ENCODE measurements at regions not wholly inside any gene's neighbourhood (a gene's known extent, or its start where the extent isn't known, plus 50 kb on each side); places are given as distances from the start of the nearest gene placed in this dataset.

DNA sequence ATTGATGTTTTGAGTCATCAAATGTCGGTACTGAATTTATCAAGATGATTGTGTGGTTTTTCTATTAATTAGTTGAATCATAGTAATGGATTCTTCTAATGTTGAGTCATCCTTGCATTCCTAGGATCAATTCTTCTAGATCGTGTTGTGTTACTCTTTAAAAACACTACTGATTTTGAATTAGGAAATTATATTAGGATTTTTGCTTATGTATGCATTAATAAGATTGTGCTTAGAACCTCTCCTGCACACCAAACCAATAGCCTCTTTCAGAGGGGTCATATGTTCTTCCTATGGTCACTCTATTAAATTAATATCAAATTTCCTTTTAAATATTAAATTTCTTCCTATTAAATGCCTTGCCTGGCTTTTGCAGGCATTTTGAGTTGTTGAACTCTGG, 151.7 kb upstream of the TOPAZ1 start:
- Histone ChIP-seq H3K27me3 (replicated peaks in 1 of 2; ENCODE audit: control insufficient read depth in 2 of 2, insufficient read depth in 2 of 2, low read length in 1 of 2) (no peaks in the 10 kb centered on the region), H3K36me3 (ENCODE audit: control insufficient read depth in 2 of 2, insufficient read depth in 2 of 2, low read length in 1 of 2) (no peaks in the 10 kb centered on the region), H3K27ac (ENCODE audit: control insufficient read depth, insufficient read depth) (no peak overlapping the region), H3K4me3 (no peak overlapping the region), H3K79me2 (ENCODE audit: control insufficient read depth, insufficient read depth, low read length) (peaks cover 2% of the 10 kb centered on the region; the same call in 1 of the 2 replicates), H2AFZ (ENCODE audit: control insufficient read depth, low read depth, low read length) (no peak overlapping the region), H3K9me3 (replicated peaks; ENCODE audit: control insufficient read depth, insufficient read depth, low read length) (no peaks in the 10 kb centered on the region), H3K9ac (ENCODE audit: control insufficient read depth, insufficient read depth, low read length) (no peak overlapping the region), H3K4me1 (ENCODE audit: control insufficient read depth, insufficient read depth, low read length) (no peaks in the 10 kb centered on the region; the same call in 1 of the 2 replicates), H4K20me1 (ENCODE audit: control insufficient read depth, insufficient read depth) (no peaks in the 10 kb centered on the region), H3K4me2 (ENCODE audit: control insufficient read depth, insufficient read depth) (no peak overlapping the region)
- RAD21 ChIA-PET (ENCODE audit: unreplicated experiment) = no interaction called here
- SMC1A ChIA-PET (ENCODE audit: uncharacterized antibody, unreplicated experiment) = no interaction called here
- TF ChIP-seq RB1 (IDR thresholded peaks at IDR 0.05; ENCODE audit: borderline replicate concordance) (no peak), GABPA (IDR thresholded peaks at IDR 0.05; ENCODE audit: low read depth) (no peak), NRF1 (conservative IDR thresholded peaks at IDR 0.05; ENCODE audit: low read depth, low read length) (no peak), NR2C1 (IDR thresholded peaks at IDR 0.05) (no peak), CHD2 (IDR thresholded peaks at IDR 0.05; ENCODE audit: borderline replicate concordance, low read depth, low read length) (no peak), BHLHE40 (IDR thresholded peaks at IDR 0.05; ENCODE audit: borderline replicate concordance in 1 of 2, low read depth in 2 of 2, low read length in 1 of 2) (no peak), HDGF (IDR thresholded peaks at IDR 0.05) (no peak), ZNF217 (IDR thresholded peaks at IDR 0.05) (no peak), POLR2A (IDR thresholded peaks at IDR 0.05; ENCODE audit: low read depth, low read length) (no peak), CBX5 (IDR thresholded peaks at IDR 0.05; ENCODE audit: low read depth) (no peak), YBX1 (IDR thresholded peaks at IDR 0.05) (no peak), TBL1XR1 (IDR thresholded peaks at IDR 0.05; ENCODE audit: low read depth, low read length) (no peak), NFIC (IDR thresholded peaks at IDR 0.05; ENCODE audit: low read depth, low read length) (no peak), SIX5 (IDR thresholded peaks at IDR 0.05; ENCODE audit: low read depth, low read length, severe bottlenecking) (no peak), BCL11A (IDR thresholded peaks at IDR 0.05; ENCODE audit: low read depth, low read length) (no peak), SMAD1 (IDR thresholded peaks at IDR 0.05; ENCODE audit: low read depth, partially characterized antibody) (no peak), TCF7 (IDR thresholded peaks at IDR 0.05; ENCODE audit: borderline replicate concordance) (no peak)
- TF ChIP-seq, protein P1, sequence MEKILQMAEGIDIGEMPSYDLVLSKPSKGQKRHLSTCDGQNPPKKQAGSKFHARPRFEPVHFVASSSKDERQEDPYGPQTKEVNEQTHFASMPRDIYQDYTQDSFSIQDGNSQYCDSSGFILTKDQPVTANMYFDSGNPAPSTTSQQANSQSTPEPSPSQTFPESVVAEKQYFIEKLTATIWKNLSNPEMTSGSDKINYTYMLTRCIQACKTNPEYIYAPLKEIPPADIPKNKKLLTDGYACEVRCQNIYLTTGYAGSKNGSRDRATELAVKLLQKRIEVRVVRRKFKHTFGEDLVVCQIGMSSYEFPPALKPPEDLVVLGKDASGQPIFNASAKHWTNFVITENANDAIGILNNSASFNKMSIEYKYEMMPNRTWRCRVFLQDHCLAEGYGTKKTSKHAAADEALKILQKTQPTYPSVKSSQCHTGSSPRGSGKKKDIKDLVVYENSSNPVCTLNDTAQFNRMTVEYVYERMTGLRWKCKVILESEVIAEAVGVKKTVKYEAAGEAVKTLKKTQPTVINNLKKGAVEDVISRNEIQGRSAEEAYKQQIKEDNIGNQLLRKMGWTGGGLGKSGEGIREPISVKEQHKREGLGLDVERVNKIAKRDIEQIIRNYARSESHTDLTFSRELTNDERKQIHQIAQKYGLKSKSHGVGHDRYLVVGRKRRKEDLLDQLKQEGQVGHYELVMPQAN (conservative IDR thresholded peaks at IDR 0.05) = no peak
- no TSS peak for BruUV-seq (replicated peaks)
- 47% methylated on average over 2 of the region's 2 CpGs for WGBS (ENCODE audit: insufficient coverage, insufficient replicate concordance, low lambda C conversion rate, missing lambda C conversion rate)
- FAIRE-seq (no peak), ATAC-seq (no peak), DNase-seq (ENCODE audit: low read depth, low spot score) (no peak)
- POLR2A ChIA-PET = no interaction called here
- CTCF ChIA-PET = no interaction called here
- intact Hi-C loops (cut with micrococcal nuclease; ENCODE audit: unreplicated experiment) (no loop called here), in situ Hi-C loops (cut with MboI) (no loop called here)
